Gastrocnemius medialis (tissue), 4 donors: ENCODE measurements at regions not wholly inside any gene's neighbourhood (a gene's known extent, or its start where the extent isn't known, plus 50 kb on each side); places are given as distances from the start of the nearest gene placed in this dataset.

Experiments used
- ATAC-seq, 2 donors: fragments of 150-250 bp; one replicate each; pipeline ENCODE4 v1.9.1; 2016
- DNase-seq, 2 donors: peaks; one replicate each; pipeline ENCODE4 v3.0.0-alpha.2; 2019
- H3K27ac ChIP-seq, 4 donors: fragments of 200-600 bp; sonication (generic); 1 replicate in 1 of 4; 2 replicates in 3 of 4; pipeline ENCODE4 v1.5.1; 2016 to 2018; ENCODE audit warnings: mild to moderate bottlenecking in 2 of 4, moderate library complexity in 1 of 4
- H3K27me3 ChIP-seq, 3 donors: fragments of 200-600 bp; sonication (generic) in 2 of 3; 1 replicate in 1 of 3; 2 replicates in 2 of 3; pipeline versions ENCODE4 v1.5.1 to v1.6.0; 2016 to 2019; ENCODE audit warnings: mild to moderate bottlenecking in 1 of 3, moderate library complexity in 1 of 3
- H3K36me3 ChIP-seq, 2 donors: fragments of 200-600 bp; sonication (generic) in 1 of 2; one replicate each; pipeline ENCODE4 v1.5.1; 2017 to 2018
- H3K4me1 ChIP-seq, 2 donors: fragments of 200-600 bp; sonication (generic) in 1 of 2; one replicate each; pipeline ENCODE4 v1.5.1; 2016 to 2017; ENCODE audit warnings: mild to moderate bottlenecking in 2 of 2
- H3K4me3 ChIP-seq, 4 donors: fragments of 200-600 bp; sonication (generic) in 3 of 4; 1 replicate in 1 of 4; 2 replicates in 3 of 4; pipeline ENCODE4 v1.5.1; 2016 to 2019; ENCODE audit warnings: mild to moderate bottlenecking in 2 of 4
- H3K9me3 ChIP-seq, 3 donors: fragments of 200-600 bp; sonication (generic) in 2 of 3; 1 replicate in 1 of 3; 2 replicates in 2 of 3; pipeline ENCODE4 v1.5.1; 2016 to 2019
- POLR2A ChIP-seq, 2 donors: fragments of 450-650 bp; IDR thresholded peaks; one replicate each; pipeline ENCODE4 v1.6.1; 2017; ENCODE audit warnings: antibody characterized with exemption in 2 of 2, mild to moderate bottlenecking in 2 of 2, moderate library complexity in 2 of 2
- in situ Hi-C, 4 donors: fragments of 200-750 bp; cut with MboI; loops; one replicate each; pipeline versions ENCODE4 v1.15.0 to v1.8.0; 2017; ENCODE audit warnings: low sequenced_read_pairs in 4 of 4
- intact Hi-C: fragments of 100-400 bp; cut with DNase I; formaldehyde crosslinking; loops from one replicate; pipeline ENCODE4 v1.15.1; 2023; ENCODE audit warnings: low total_unique reads
- TF ChIP-seq, protein P1 (sequence below), 5 experiments: fragments of 450-650 bp in 3 of 5; fragments of 200-600 bp in 2 of 5; sonication (generic) in 2 of 5; IDR thresholded peaks in 4 of 5; conservative IDR thresholded peaks in 1 of 5; 1 replicate in 4 of 5; 2 replicates in 1 of 5; pipeline ENCODE4 v1.5.1; 2016 to 2019; ENCODE audit warnings: antibody characterized with exemption in 5 of 5, mild to moderate bottlenecking in 3 of 5, moderate library complexity in 3 of 5

DNA sequence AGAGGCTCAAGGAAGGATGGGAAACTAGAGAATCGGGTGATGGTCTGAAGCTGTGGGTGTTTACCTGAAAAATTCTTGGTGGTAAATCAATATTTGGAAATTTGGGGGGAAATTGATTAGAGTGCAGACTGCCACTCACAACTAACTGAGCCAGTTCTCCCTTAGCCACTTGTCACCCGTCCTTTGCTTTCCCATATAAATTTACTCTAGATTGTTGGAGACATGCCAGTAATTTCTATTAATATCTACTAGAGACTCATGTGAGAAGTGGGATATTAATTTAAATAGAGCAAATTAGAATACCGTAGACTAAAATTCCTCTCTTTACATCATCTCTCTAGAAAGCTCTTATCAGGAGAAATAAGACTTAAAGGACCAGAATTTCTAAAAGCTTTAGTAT lies 471.3 kb upstream of the DAB2 start:
- intact Hi-C loops, result no loop called here
- Histone ChIP-seq H3K36me3 (no peaks in the 10 kb centered on the region), H3K27ac (no peak overlapping the region), H3K4me1 (no peaks in the 10 kb centered on the region), H3K9me3 (no peaks in the 10 kb centered on the region), H3K4me3 (no peak overlapping the region), H3K27me3 (no peaks in the 10 kb centered on the region)
- in situ Hi-C loops, result no loop called here
- DNase-seq, result no peak
- TF ChIP-seq POLR2A (IDR thresholded peaks at IDR 0.05), result no peak
- TF ChIP-seq, protein P1, sequence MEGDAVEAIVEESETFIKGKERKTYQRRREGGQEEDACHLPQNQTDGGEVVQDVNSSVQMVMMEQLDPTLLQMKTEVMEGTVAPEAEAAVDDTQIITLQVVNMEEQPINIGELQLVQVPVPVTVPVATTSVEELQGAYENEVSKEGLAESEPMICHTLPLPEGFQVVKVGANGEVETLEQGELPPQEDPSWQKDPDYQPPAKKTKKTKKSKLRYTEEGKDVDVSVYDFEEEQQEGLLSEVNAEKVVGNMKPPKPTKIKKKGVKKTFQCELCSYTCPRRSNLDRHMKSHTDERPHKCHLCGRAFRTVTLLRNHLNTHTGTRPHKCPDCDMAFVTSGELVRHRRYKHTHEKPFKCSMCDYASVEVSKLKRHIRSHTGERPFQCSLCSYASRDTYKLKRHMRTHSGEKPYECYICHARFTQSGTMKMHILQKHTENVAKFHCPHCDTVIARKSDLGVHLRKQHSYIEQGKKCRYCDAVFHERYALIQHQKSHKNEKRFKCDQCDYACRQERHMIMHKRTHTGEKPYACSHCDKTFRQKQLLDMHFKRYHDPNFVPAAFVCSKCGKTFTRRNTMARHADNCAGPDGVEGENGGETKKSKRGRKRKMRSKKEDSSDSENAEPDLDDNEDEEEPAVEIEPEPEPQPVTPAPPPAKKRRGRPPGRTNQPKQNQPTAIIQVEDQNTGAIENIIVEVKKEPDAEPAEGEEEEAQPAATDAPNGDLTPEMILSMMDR (IDR thresholded peaks at IDR 0.05 in 4 of 5, conservative IDR thresholded peaks at IDR 0.05 in 1 of 5), result no peak
- no peak for ATAC-seq

- no peaks in the 10 kb centered on the region for H3K36me3 ChIP-seq
- TF ChIP-seq, protein P1 (IDR thresholded peaks at IDR 0.05 in 4 of 5, conservative IDR thresholded peaks at IDR 0.05 in 1 of 5), result no peak
- TF ChIP-seq POLR2A (IDR thresholded peaks at IDR 0.05), result no peak
- H3K27ac ChIP-seq, result no peak overlapping the region
- no peaks in the 10 kb centered on the region for H3K4me1 ChIP-seq
- in situ Hi-C loops, result no loop called here
- H3K4me3 ChIP-seq, result no peak overlapping the region
- DNase-seq (no peak), ATAC-seq (no peak)
- intact Hi-C loops, result no loop called here
- H3K9me3 ChIP-seq, result no peaks in the 10 kb centered on the region
- no peaks in the 10 kb centered on the region for H3K27me3 ChIP-seq
These were observed 467.9 kb upstream of the DAB2 start for GRCh38 chr5:39892708-39893107.

- no peak for ATAC-seq
- no peaks in the 10 kb centered on the region for H3K4me1 ChIP-seq
- H3K27me3 ChIP-seq, result no peaks in the 10 kb centered on the region
- DNase-seq, result no peak
- in situ Hi-C loops (no loop called here), intact Hi-C loops (no loop called here)
- no peak overlapping the region for H3K4me3 ChIP-seq
- no peak for TF ChIP-seq POLR2A (IDR thresholded peaks at IDR 0.05)
- TF ChIP-seq, protein P1 (IDR thresholded peaks at IDR 0.05 in 4 of 5, conservative IDR thresholded peaks at IDR 0.05 in 1 of 5), result no peak
- H3K36me3 ChIP-seq, result no peaks in the 10 kb centered on the region
- no peaks in the 10 kb centered on the region for H3K9me3 ChIP-seq
- H3K27ac ChIP-seq, result no peak overlapping the region
These were observed 466.6 kb upstream of the DAB2 start for GRCh38 chr5:39891376-39891775.

DNA sequence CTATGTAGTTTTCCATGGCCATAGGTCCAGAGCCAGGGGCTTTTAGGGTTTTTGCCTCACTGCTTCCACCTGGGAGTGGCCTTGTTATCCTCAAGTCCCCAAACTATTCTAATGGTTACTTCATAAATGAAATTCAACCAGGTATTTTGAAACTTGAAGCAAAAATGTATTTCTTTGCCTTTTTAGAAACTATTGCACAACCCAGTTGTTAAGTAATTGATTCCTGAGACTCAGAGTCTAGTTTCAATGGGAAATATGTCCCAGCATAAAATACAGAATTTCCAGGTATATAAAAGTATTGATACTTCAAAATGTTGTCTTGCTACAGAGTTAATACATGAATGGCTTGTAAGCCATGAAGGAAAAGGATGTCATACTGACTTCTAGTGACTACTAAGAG lies 456.2 kb upstream of the DAB2 start:
- in situ Hi-C loops (no loop called here), intact Hi-C loops (no loop called here)
- Histone ChIP-seq H3K27me3 (no peaks in the 10 kb centered on the region), H3K36me3 (no peaks in the 10 kb centered on the region), H3K9me3 (no peaks in the 10 kb centered on the region), H3K4me3 (no peak overlapping the region), H3K4me1 (no peaks in the 10 kb centered on the region), H3K27ac (no peak overlapping the region)
- no peak for DNase-seq
- TF ChIP-seq, protein P1 (IDR thresholded peaks at IDR 0.05 in 4 of 5, conservative IDR thresholded peaks at IDR 0.05 in 1 of 5), result no peak
- TF ChIP-seq POLR2A (IDR thresholded peaks at IDR 0.05), result no peak
- no peak for ATAC-seq

DNA sequence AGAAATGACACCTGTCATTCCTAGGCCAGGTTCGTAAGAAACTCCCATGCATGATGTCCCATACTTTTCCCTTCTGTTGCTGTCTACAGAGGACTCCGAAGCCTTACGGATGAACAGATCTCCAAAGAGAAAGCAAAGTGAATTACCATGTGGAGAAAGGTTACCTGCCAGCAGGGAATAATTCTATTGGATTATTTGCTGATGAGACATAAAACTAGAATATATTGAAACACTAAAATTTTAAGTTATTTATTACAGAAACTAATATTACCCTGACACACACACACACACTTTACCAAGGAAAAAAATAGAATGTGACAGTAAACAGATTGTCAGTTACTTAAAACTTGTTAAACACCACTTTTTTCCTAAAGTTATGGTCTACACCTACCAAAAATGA lies 452.7 kb upstream of the DAB2 start:
- Histone ChIP-seq H3K9me3 (no peaks in the 10 kb centered on the region), H3K4me1 (no peaks in the 10 kb centered on the region), H3K4me3 (no peak overlapping the region), H3K36me3 (no peaks in the 10 kb centered on the region), H3K27me3 (no peaks in the 10 kb centered on the region), H3K27ac (no peak overlapping the region)
- ATAC-seq (no peak), DNase-seq (no peak)
- in situ Hi-C loops, result no loop called here
- intact Hi-C loops, result no loop called here
- TF ChIP-seq POLR2A (IDR thresholded peaks at IDR 0.05), result no peak
- TF ChIP-seq, protein P1 (IDR thresholded peaks at IDR 0.05 in 4 of 5, conservative IDR thresholded peaks at IDR 0.05 in 1 of 5), result no peak
